Activated CD4-positive, alpha-beta T cell treated with anti-CD3 and anti-CD28 coated beads, Interleukin-2, amount 50 U/mL, for 24 hours (primary cell): ENCODE measurements at regions not wholly inside any gene's neighbourhood (a gene's known extent, or its start where the extent isn't known, plus 50 kb on each side); places are given as distances from the start of the nearest gene placed in this dataset.

Source experiments
- DNase-seq, 2 donors: peaks; one replicate each; pipeline ENCODE4 v3.0.0-alpha.2; 2020; ENCODE audit warnings: low read depth in 1 of 2, low spot score in 1 of 2

DNA sequence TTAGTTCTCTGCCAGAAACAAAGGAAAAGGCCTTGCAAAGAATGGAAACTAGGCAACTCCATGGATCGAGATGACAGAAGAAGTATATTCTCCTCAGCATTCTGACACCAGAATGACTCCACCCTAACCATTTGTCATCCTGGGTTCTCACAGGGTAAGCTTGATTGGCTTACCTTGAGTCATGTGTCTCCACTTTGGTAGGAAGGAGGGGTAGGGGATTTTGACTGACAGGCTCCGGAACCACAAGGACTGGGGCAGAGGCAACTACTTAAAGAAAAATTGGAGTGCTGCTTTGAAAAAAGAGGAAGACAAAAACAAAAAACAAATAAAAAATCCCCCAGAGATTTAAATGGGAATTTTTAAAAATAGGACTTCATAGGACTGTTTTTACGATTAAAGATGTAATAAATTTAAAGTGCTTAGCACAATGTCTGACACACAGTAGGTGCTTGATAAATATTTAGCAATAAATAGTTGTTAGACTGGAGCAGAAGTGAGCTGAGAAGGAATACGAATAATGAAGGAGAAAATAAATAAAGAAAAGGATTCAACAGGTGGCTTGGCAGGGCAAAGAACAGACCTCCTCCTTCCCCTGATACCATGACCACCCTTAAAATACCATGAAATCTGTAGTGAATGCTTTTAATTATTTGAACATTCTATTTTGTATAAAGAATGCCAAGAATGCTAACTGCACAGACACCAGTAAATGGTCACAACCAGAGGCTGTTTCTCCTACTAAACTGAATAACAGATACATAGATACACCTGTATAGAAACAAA, 230.2 kb downstream of the CDCA7 start:
- DNase-seq, result no peak

- DNase-seq, result no peak
Observed at GRCh38 chr2:173588931-173589369, 234.3 kb downstream of the CDCA7 start.

DNA sequence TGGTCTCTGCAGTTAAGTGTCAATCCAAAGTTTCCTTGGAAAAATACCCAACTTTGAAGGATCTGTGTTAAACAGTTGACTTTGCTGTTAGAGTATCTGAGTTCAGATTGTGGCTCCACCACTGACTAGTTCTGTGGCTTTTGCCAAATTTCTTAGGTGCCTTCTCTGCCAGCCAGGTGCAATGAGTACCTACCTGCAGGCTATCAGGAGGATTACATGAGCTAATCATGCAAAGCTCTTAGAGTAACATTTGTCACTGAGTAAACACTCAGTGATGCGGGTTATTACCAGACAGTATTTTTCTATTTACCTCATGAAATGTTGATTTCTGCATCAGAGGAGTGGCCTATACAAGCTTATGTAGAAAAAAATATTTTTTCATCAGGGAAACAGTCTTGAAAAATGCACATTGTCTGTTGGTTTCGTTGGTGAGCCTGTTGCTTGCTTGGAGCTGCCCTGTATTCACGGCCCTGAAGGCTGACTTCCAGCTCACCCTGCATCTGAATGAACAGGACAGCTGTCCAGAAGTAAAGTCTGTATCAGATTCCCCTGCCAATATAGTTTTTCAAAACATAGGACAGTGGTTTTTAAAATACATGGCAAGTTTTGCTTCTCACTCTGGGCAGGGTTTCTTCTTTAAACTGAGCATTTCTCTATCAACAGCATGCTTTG, 235.1 kb downstream of the CDCA7 start:
- no peak for DNase-seq

DNA sequence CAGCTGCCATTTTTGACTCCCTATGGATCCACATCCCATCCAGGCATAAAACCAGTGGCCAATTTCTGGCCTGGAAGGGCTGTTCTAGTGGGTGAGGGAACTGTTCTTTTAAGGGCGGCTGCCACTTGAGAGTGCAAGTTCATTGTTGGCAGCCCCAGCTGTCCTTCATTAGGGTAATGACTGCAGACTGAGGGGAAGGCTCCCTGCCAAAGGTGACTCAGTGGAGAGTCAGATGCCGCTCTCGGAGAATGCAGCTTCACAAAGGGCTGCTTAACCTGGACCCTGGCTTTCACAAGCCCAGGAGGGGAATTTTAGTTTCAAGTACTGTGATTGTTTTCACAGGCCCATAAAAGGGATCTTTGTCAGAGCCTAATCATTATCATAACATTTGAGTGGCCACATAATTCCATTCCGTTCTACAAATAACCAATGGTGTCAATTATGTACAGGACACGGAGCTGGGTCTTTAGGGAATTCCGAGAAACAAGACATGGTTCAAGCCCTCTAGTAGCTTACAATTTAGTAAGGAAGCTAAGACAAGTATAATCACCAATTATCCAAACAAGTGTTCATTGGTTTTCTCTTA, 235.7 kb downstream of the CDCA7 start:
- no peak for DNase-seq

DNA sequence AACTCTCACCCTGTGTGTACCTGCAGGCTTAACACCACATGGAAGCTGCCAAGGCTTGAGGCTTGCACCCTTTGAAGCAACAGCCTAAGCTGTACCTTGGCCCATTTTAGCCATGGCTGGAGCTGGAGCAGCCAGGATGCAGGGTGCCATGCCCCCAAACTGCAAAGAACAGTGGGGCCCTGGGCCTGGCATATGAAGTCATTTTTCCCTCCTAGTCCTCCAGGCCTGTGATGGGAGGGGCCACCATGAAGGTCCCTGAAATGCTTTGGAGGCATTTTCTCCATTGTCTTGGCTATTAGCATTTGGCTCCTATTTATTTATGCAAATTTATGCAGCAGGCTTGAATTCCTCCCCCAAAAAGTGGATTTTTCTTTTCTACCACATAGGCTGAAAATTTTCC, 238.4 kb downstream of the CDCA7 start:
- no peak for DNase-seq

- no peak for DNase-seq
Observed at GRCh38 chr2:173596244-173596643, 241.6 kb downstream of the CDCA7 start.

GRCh38 chr2:173598525-173598924, 243.9 kb downstream of the CDCA7 start:
- DNase-seq, result no peak

DNA sequence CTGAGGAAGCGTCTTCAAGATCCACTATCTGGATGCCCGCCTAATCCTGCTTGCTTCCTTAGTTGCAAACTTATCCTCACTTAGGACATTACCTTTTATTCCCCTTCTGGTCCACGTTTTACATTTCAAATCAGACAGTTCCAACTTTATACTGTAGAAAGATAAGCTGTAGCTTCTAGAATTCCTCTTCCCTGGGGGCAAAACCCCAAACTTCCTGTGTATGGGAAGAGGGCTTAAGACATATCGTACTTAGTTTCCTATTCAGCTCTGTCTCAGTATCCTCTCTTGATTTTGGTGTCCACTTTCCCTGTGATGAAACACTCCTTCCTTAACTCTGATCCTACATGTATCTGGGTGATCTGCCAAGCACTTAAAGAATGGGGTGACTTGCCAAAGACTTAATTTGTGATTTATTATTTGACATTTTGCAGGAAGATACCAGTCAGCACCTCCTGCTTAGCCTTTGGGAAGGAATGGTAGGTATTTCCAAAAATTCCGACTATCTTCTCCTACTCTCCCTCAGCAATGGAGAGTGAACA, 245.2 kb downstream of the CDCA7 start:
- no peak for DNase-seq

DNA sequence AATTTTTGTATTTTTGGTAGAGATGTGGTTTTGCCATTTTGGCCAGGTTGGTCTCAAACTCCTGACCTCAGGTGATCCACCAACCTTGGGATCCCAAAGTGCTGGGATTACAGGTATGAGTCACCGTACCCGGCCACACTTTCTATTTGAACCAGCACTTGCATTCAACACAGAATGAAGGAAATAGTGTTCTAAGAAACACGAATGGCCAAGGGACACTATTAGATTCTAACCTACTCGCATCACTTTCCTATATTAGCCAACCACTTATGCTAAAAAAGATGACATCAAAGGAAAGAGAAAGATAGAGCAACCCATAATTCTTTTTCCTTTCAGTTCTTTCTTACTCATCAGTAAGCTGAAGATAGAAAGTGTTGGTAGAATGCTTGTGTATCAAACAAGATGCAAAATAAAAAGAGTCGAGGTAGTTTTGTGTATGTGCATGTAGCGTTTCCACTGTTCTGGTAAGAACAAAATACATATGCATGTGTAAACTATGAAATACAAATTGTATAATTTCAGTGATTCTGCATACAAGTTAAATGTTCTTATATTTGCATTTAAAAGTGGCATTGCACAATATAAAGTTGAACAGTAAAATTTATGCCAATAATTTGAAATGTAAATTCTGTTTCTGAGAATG, 247.6 kb downstream of the CDCA7 start:
- no peak for DNase-seq

DNA sequence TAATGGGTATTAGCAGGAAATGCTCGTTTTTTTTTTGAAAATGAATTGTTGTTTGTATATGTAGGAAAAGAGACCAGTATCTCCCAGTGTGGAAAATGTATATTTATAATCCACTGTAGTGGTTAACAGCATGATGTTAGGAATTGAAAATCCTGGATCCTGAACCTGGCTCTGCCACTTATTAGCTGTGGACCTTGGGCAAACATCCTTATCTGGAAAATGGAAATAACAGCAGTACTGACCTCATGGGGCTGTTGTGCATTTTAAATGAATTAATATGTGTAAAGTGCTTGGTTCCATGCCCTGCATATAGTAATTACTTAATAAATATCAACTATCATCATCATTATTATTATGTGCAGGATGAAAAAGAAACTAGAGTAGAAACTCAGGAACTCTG, 251.3 kb downstream of the CDCA7 start:
- DNase-seq, result no peak

DNA sequence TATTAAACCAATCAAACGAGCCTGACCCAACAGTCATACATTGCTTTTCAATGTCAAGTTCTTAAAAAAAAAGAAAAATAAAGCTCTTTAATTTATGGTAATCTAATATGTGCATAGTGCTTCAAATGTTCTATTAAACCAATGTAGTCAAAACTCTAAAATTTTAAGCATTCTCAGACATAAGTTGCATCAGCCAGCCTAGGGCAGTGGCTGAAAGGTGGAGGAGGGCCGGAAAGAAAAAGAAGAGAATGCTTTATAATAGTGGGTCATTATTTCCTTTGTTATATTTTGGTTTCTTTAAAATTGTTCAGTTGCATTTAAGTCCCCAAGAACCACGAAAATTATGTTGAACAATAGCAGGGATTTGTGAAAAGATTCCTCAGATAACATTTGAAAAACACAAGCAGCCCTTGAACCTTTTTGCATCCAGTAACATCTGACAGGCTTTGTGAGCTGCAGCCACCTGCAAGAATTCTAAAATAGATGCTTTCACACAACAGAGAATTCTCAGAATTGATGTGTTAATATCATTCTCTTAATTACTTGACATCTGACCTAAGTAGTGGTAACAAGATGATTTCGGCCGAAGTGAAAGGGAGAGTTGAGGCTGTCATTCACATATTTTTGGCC, 252.1 kb downstream of the CDCA7 start:
- no peak for DNase-seq

GRCh38 chr2:173607606-173608311, 253.1 kb downstream of the CDCA7 start:
- DNase-seq, result no peak

DNA sequence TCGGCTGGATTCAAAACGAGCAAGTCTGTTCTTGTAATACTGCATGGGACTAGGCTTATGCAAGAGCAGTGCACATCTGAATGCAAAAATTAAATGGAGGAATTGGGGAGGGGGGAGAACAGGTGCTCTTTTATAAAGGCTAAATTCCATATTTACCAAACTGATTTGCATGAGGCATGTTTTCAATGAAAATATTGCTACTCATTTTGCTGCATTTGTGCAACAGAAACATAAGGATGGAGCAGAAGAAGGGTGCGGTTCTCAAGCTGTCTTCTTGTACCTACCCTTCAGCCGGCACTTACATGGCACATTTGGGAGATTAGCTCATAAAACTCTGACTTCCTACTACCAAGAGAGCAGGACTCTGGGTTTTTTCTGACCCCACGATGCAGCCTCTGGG, 256.4 kb downstream of the CDCA7 start:
- no peak for DNase-seq

GRCh38 chr2:173612354-173612753, 257.7 kb downstream of the CDCA7 start:
- no peak for DNase-seq

DNA sequence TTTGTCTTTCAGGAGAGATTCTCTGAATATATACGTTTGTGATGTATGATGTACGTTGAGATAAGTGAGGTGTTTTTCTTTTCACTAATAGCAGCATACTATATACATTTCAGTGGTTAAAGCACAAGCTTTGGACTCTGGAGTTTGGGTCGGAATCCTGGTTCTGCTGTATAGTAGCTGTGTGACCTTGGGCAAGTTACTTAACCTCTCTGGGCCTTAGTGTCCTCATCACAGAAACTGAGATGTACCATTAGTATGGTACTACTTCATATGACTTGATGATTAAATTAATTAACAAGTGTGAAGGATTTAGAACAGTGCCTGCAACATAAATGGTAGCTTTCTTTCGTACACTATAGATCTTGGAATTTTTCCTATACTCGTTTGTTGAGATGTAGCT, 258.7 kb downstream of the CDCA7 start:
- no peak for DNase-seq

DNA sequence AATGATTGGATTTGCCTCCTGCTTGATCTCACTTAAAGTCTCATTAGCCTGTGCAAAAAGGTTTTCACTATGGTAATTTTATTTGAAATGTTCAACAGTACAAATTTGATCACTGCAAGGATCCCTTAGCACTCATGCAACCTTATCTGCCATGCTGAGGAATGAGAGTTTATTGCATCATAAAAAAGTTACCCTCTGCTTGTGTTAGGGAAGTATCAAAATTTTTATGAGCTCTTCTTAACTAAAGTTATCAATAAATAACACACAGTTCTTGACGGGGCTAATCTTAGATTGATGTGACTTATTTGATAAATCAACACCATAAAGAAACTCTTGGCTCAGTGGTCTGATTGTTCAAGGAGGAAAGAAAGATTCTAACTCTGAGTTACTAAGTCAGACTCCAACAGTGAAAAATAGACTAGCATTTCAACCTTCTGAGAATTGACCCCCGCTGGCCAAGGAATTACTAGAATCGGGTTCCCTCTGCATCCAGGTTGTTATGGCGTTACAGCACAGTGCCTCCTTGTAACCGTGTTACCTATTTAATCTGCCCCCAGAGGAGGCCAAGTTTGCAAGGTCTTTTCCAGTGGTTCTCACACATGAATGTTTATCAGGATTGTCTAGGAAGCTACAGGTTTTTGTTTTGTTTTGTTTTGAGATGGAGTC, 259.7 kb downstream of the CDCA7 start:
- no peak for DNase-seq

DNA sequence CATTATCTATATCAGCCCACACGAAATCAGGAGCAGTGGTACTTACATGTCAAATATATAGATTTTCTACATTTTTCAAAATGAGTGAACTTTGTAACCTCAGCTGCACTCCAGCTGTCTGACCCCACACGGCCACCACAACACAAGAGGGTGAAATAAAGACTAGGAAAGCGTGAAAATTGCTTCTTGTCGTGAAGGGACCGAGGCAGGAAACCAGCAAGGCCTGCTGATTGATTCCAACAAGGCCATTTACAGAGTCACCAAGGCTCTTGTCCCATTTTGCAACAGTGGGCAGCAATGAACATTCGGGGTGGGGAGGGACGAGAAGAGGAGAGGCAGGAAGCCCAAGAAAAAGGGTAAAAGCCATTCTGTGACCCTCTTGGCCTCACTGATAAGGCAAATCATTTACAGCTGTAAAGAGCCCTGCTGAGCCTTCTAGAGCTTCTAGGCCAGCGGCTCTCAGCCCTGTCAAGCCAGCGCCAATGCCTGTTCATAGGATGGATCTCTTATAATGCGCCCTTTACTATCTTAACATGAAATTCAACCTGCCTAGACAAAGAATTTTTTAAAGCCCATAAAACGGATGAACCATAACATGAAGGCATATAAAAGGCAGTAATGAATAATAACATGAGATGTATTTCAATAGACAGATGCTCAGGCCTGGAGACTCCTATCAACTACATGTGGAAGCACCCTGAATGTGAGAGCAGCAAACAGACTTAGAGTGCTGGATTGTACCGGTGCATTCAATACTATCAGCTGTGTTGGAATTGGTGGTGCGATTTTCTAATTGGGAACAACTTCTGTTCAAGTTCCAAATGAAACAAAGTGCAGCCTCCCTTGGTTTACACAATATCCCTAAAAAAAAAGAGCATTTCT, 269.0 kb downstream of the CDCA7 start:
- no peak for DNase-seq

- no peak for DNase-seq
Observed at GRCh38 chr2:173625315-173625714, 270.6 kb downstream of the CDCA7 start.

DNA sequence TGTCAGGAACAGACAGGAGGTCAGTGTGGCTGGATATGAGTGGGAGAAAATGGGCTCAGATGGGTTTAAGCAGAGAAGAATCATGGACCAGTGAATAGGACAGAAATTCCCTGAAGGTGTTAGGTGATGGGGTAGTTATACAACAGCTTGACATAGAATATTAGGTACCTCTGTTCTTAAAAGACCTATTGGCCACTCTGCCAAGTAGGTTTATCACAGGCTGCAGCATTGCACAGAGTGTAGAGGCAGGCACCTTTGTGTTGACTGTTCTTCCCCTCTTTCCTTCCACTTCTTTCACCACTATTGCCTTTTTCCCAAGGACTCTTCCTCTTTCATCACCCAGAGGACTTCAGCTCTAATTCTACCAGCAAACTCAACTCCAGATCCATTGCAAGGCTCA, 274.4 kb downstream of the CDCA7 start:
- DNase-seq, result no peak
